ENCODE measurements at regions not wholly inside any gene's neighbourhood (a gene's known extent, or its start where the extent isn't known, plus 50 kb on each side); places are given as distances from the start of the nearest gene placed in this dataset.
"Not testable (repeated sequence)": the region's sequence is repeated elsewhere in the genome, so short reads cannot be mapped to it uniquely, and the experiment has no call there.

GRCh38 chr17:20703781-20704180 is 124.3 kb downstream of the CDRT15L2 start:
- no peak for TF ChIP-seq CTCF (IDR thresholded peaks at IDR 0.05; ENCODE audit: insufficient read depth in 1 of 2, low read depth in 1 of 2, low read length in 1 of 2, severe bottlenecking in 1 of 2, unreplicated experiment in 1 of 2)
- no peak overlapping the region for H3K27ac Mint-ChIP-seq (ENCODE audit: unreplicated experiment)
- DNase-seq, result no peak

GRCh38 chr17:20705186-20705585 is 125.7 kb downstream of the CDRT15L2 start:
- POLR2A ChIA-PET; H3K36me3 ChIP-seq (ENCODE audit: control insufficient read depth, insufficient read depth, low read length); DNase-seq; H3K4me3 ChIP-seq (ENCODE audit: low read depth, low read length); H3K27ac Mint-ChIP-seq (ENCODE audit: unreplicated experiment); intact Hi-C loops (cut with micrococcal nuclease; ENCODE audit: unreplicated experiment); H3K4me3 Mint-ChIP-seq (ENCODE audit: unreplicated experiment); H3K4me1 Mint-ChIP-seq (ENCODE audit: low read depth, unreplicated experiment); H3K9me3 ChIP-seq; CTCF ChIA-PET; BruUV-seq (replicated peaks); H3K36me3 Mint-ChIP-seq (ENCODE audit: insufficient read depth, unreplicated experiment); H3K27me3 Mint-ChIP-seq (ENCODE audit: insufficient read depth, unreplicated experiment); H3K9me3 Mint-ChIP-seq (ENCODE audit: unreplicated experiment); H3K27me3 ChIP-seq (replicated peaks; ENCODE audit: control insufficient read depth, insufficient read depth, low read length); H3K4me1 ChIP-seq: not testable (repeated sequence)

More at GRCh38 chr17:20703781-20704180, 124.3 kb downstream of the CDRT15L2 start:
- ChIA-PET CTCF (no interaction called here), POLR2A (no interaction called here)
- no TSS peak for BruUV-seq (replicated peaks)
- H3K9me3 Mint-ChIP-seq (ENCODE audit: unreplicated experiment), result peaks cover 9% of the 10 kb centered on the region
- Histone ChIP-seq H3K4me1 (no peaks in the 10 kb centered on the region), H3K27me3 (replicated peaks; ENCODE audit: control insufficient read depth, insufficient read depth, low read length) (no peaks in the 10 kb centered on the region), H3K4me3 (ENCODE audit: low read depth, low read length) (no peak overlapping the region), H3K9me3 (no peaks in the 10 kb centered on the region), H3K36me3 (ENCODE audit: control insufficient read depth, insufficient read depth, low read length) (no peaks in the 10 kb centered on the region)
- no peak overlapping the region for H3K4me3 Mint-ChIP-seq (ENCODE audit: unreplicated experiment)
- H3K27me3 Mint-ChIP-seq (ENCODE audit: insufficient read depth, unreplicated experiment), result no peaks in the 10 kb centered on the region
- intact Hi-C loops (cut with micrococcal nuclease; ENCODE audit: unreplicated experiment), result no loop called here
- H3K4me1 Mint-ChIP-seq (ENCODE audit: low read depth, unreplicated experiment), result peaks cover 9% of the 10 kb centered on the region
- no peaks in the 10 kb centered on the region for H3K36me3 Mint-ChIP-seq (ENCODE audit: insufficient read depth, unreplicated experiment)

GRCh38 chr17:20706751-20707373 is 127.3 kb downstream of the CDRT15L2 start:
- Mint-ChIP-seq H3K9me3 (ENCODE audit: unreplicated experiment) (peaks cover 9% of the 10 kb centered on the region), H3K4me3 (ENCODE audit: unreplicated experiment) (no peak overlapping the region), H3K27me3 (ENCODE audit: insufficient read depth, unreplicated experiment) (no peaks in the 10 kb centered on the region), H3K4me1 (ENCODE audit: low read depth, unreplicated experiment) (peaks cover 9% of the 10 kb centered on the region), H3K36me3 (ENCODE audit: insufficient read depth, unreplicated experiment) (no peaks in the 10 kb centered on the region), H3K27ac (ENCODE audit: unreplicated experiment) (no peak overlapping the region)
- BruUV-seq (replicated peaks), result no TSS peak
- Histone ChIP-seq H3K4me1 (no peaks in the 10 kb centered on the region), H3K4me3 (ENCODE audit: low read depth, low read length) (no peak overlapping the region), H3K9me3 (no peaks in the 10 kb centered on the region), H3K36me3 (ENCODE audit: control insufficient read depth, insufficient read depth, low read length) (no peaks in the 10 kb centered on the region), H3K27me3 (replicated peaks; ENCODE audit: control insufficient read depth, insufficient read depth, low read length) (no peaks in the 10 kb centered on the region)
- POLR2A ChIA-PET, result no interaction called here
- CTCF ChIA-PET, result no interaction called here
- no peak for TF ChIP-seq CTCF (IDR thresholded peaks at IDR 0.05; ENCODE audit: insufficient read depth in 1 of 2, low read depth in 1 of 2, low read length in 1 of 2, severe bottlenecking in 1 of 2, unreplicated experiment in 1 of 2)
- intact Hi-C loops (cut with micrococcal nuclease; ENCODE audit: unreplicated experiment), result no loop called here
- no peak for DNase-seq

- BruUV-seq (replicated peaks); H3K4me1 Mint-ChIP-seq (ENCODE audit: low read depth, unreplicated experiment); H3K36me3 Mint-ChIP-seq (ENCODE audit: insufficient read depth, unreplicated experiment); H3K4me3 Mint-ChIP-seq (ENCODE audit: unreplicated experiment); H3K9me3 ChIP-seq; H3K36me3 ChIP-seq (ENCODE audit: control insufficient read depth, insufficient read depth, low read length); DNase-seq; POLR2A ChIA-PET; CTCF ChIA-PET; H3K9me3 Mint-ChIP-seq (ENCODE audit: unreplicated experiment); H3K4me3 ChIP-seq (ENCODE audit: low read depth, low read length); H3K27ac Mint-ChIP-seq (ENCODE audit: unreplicated experiment); H3K4me1 ChIP-seq; intact Hi-C loops (cut with micrococcal nuclease; ENCODE audit: unreplicated experiment); H3K27me3 Mint-ChIP-seq (ENCODE audit: insufficient read depth, unreplicated experiment); H3K27me3 ChIP-seq (replicated peaks; ENCODE audit: control insufficient read depth, insufficient read depth, low read length): not testable (repeated sequence)
Measured at GRCh38 chr17:20708821-20709220, 129.3 kb downstream of the CDRT15L2 start.

GRCh38 chr17:20716481-20716880 is 137.0 kb downstream of the CDRT15L2 start:
- H3K4me1 ChIP-seq; BruUV-seq (replicated peaks); H3K9me3 ChIP-seq; H3K4me3 Mint-ChIP-seq (ENCODE audit: unreplicated experiment); H3K36me3 Mint-ChIP-seq (ENCODE audit: insufficient read depth, unreplicated experiment); H3K9me3 Mint-ChIP-seq (ENCODE audit: unreplicated experiment); H3K36me3 ChIP-seq (ENCODE audit: control insufficient read depth, insufficient read depth, low read length); H3K27ac Mint-ChIP-seq (ENCODE audit: unreplicated experiment); intact Hi-C loops (cut with micrococcal nuclease; ENCODE audit: unreplicated experiment); H3K4me3 ChIP-seq (ENCODE audit: low read depth, low read length); POLR2A ChIA-PET; CTCF ChIA-PET; DNase-seq; H3K27me3 Mint-ChIP-seq (ENCODE audit: insufficient read depth, unreplicated experiment); H3K4me1 Mint-ChIP-seq (ENCODE audit: low read depth, unreplicated experiment); H3K27me3 ChIP-seq (replicated peaks; ENCODE audit: control insufficient read depth, insufficient read depth, low read length): not testable (repeated sequence)
